RWPE2 (cell line): ENCODE measurements at regions not wholly inside any gene's neighbourhood (a gene's known extent, or its start where the extent isn't known, plus 50 kb on each side); places are given as distances from the start of the nearest gene placed in this dataset.
A peak's percentile ranks its signal among the peaks of the same experiment; 100 is the strongest.
"Not testable (repeated sequence)": the region's sequence is repeated elsewhere in the genome, so short reads cannot be mapped to it uniquely, and the experiment has no call there.

ENCODE experiments used
- ATAC-seq: fragments of 200-7000 bp; cut with Tn5 transposase; 3 replicates; pipeline ENCODE4 v1.9.1; 2021; ENCODE audit warnings: low read depth
- DNase-seq: peaks from one replicate; pipeline ENCODE4 v3.0.0-alpha.2; 2020; ENCODE audit warnings: low spot score
- H3K27ac ChIP-seq: fragments of 450-650 bp; 2 replicates; pipeline ENCODE4 v1.5.1; 2017; ENCODE audit warnings: mild to moderate bottlenecking; ENCODE audit not compliant: poor library complexity, severe bottlenecking
- H3K27me3 ChIP-seq: fragments of 250-450 bp; sonication (Bioruptor Pico); 2 replicates; pipeline ENCODE4 v1.5.1; 2021; ENCODE audit warnings: mild to moderate bottlenecking, moderate library complexity; ENCODE audit not compliant: insufficient read depth, poor library complexity, severe bottlenecking
- H3K36me3 ChIP-seq: fragments of 250-450 bp; sonication (Bioruptor Pico); 2 replicates; pipeline ENCODE4 v1.5.1; 2020; ENCODE audit warnings: low read depth, mild to moderate bottlenecking, moderate library complexity
- H3K4me1 ChIP-seq: fragments of 250-450 bp; sonication (Bioruptor Pico); 2 replicates; pipeline ENCODE4 v1.5.1; 2021; ENCODE audit warnings: mild to moderate bottlenecking, moderate library complexity; ENCODE audit not compliant: insufficient read depth, poor library complexity, severe bottlenecking
- H3K4me3 ChIP-seq: fragments of 250-450 bp; sonication (Bioruptor Pico); 2 replicates; pipeline ENCODE4 v1.5.1; 2021; ENCODE audit warnings: mild to moderate bottlenecking, moderate library complexity; ENCODE audit not compliant: severe bottlenecking
- H3K9me3 ChIP-seq: fragments of 250-450 bp; sonication (Bioruptor Pico); 2 replicates; pipeline ENCODE4 v1.5.1; 2021; ENCODE audit warnings: mild to moderate bottlenecking, moderate library complexity; ENCODE audit not compliant: severe bottlenecking
- TF ChIP-seq, protein P1 (sequence below): fragments of 450-650 bp; IDR thresholded peaks from one replicate; pipeline ENCODE4 v1.5.1; 2017; ENCODE audit warnings: mild to moderate bottlenecking, moderate library complexity; ENCODE audit not compliant: poor library complexity, severe bottlenecking

DNA sequence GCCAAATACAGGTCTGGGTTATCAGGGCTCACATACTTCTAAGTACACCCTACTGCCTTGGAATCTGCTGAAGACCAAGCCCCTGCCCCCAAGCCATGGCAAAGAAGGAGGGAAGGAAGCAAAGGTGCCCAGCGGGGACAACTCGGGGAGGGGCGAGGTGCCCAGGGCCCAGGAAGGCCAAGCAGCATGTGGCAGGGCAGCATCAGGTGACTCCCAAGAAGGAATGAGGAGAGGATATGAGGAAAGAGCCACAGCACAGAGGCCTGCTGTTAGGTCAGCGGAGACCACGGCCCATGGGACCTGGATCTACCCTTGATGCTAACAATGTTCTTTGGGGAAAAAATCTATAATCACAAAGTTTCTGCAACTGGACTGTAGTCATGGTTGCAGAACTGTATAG, 142.6 kb upstream of the CRHR1 start:
- Histone ChIP-seq H3K36me3 (peaks cover 19% of the 10 kb centered on the region), H3K27ac (no peak overlapping the region), H3K9me3 (no peaks in the 10 kb centered on the region), H3K4me1 (no peaks in the 10 kb centered on the region), H3K27me3 (no peaks in the 10 kb centered on the region), H3K4me3 (no peak overlapping the region)
- DNase-seq (no peak), ATAC-seq (no peak; the same call in 2 of the 3 replicates)
- TF ChIP-seq, protein P1, sequence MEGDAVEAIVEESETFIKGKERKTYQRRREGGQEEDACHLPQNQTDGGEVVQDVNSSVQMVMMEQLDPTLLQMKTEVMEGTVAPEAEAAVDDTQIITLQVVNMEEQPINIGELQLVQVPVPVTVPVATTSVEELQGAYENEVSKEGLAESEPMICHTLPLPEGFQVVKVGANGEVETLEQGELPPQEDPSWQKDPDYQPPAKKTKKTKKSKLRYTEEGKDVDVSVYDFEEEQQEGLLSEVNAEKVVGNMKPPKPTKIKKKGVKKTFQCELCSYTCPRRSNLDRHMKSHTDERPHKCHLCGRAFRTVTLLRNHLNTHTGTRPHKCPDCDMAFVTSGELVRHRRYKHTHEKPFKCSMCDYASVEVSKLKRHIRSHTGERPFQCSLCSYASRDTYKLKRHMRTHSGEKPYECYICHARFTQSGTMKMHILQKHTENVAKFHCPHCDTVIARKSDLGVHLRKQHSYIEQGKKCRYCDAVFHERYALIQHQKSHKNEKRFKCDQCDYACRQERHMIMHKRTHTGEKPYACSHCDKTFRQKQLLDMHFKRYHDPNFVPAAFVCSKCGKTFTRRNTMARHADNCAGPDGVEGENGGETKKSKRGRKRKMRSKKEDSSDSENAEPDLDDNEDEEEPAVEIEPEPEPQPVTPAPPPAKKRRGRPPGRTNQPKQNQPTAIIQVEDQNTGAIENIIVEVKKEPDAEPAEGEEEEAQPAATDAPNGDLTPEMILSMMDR = no peak

DNA sequence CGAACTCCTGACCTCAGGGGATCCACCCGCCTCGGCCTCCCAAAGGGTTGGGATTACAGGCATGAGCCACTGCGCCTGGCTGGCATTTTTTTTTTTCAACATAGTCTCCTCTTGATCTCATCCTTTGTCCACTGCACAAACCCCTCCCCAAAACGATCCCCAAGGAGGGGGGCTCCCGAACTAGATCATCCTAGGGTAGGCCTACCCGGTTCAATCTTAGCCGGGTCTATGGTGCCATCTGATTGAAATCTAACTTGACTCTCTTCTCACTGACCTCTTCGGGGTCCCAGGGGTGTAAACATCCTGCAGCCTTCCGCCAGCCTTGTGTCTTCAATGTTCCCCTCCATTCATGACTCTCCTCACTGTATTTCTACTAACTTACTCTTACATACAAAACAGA, 140.5 kb upstream of the CRHR1 start:
- H3K27me3 ChIP-seq = peaks cover 5% of the 10 kb centered on the region
- H3K9me3 ChIP-seq = no peaks in the 10 kb centered on the region
- no peak for ATAC-seq
- H3K36me3 ChIP-seq = peaks cover 10% of the 10 kb centered on the region
- TF ChIP-seq, protein P1 = no peak
- H3K4me1 ChIP-seq = no peaks in the 10 kb centered on the region
- H3K27ac ChIP-seq = no peak overlapping the region
- H3K4me3 ChIP-seq = no peak overlapping the region
- DNase-seq = no peak

DNA sequence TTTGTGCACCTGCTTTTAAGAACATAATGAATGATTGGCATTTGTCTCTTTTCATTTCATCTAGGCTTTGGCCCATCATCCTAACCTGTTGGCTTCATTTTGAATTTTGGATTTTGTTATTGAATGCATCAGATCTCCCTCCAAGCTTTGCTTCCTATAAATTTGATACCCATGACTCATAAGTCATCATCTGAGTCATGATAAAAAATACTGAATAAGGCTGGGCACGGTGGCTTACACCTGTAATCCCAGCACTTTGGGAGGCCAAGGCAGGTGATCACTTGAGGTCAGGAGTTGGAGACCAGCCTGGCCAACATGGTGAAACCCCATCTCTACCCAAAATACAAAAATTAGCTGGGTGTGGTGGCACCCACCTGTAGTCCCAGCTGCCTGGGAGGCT, 139.5 kb upstream of the CRHR1 start:
- H3K36me3 ChIP-seq, H3K27ac ChIP-seq, H3K27me3 ChIP-seq, H3K4me1 ChIP-seq, ATAC-seq, H3K4me3 ChIP-seq, H3K9me3 ChIP-seq, DNase-seq: not testable (repeated sequence)

DNA sequence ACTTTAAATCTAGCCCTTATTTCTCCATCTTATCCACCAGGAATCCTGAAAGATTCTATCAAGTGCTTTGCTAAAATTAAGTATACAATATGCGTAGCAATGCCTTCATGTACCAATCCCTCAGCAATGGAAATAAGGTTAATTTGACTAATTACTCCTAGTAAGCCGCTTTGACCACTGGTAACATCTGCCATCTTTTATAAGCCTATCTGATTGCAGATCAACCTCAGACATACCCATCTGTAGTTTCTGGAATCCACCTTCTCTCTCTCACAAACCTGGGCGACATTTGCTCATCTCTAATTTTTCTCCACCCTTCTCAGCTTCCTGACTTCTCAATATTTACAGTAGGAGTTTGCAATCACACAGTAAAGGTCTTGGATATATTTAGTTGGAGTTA, 138.8 kb upstream of the CRHR1 start:
- ATAC-seq = no peak

DNA sequence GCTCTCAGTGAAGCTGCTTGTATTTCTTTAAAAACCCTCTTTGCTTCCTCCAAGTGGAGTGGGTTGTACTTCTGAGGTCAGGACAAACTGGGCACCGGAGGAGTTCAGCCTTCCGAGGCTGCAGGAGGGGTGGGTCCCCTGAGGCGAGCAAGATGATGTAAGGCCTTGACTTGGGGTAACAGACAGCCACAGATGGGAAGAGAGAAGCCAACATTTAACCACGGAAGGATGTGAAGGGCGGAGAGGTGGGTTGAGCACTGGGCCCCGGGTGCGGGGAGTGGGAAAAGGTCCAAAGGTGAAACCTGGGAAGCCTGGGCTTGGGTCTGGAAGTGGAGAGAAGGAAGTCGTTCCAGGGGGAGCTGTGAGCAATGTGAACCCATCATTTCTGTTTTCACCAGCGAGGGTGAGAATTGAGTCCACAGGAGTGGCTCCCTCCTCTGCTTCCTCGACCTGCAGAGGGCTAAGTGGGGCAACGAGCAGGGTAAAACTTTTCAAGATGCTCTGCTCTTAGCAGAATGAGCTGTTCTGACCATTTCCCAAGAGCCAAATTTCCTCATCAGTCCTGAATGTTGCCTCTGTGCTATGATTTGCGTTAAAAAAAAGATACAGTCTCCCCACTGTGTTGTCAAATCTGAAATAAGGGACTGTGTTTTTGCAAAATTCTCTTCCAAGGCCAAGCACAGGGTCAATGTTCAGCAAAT, 137.7 kb upstream of the CRHR1 start:
- Histone ChIP-seq H3K9me3 (no peaks in the 10 kb centered on the region), H3K27me3 (peaks cover 5% of the 10 kb centered on the region), H3K27ac (no peak overlapping the region), H3K36me3 (no peaks in the 10 kb centered on the region), H3K4me1 (no peaks in the 10 kb centered on the region), H3K4me3 (no peak overlapping the region)
- no peak for ATAC-seq
- TF ChIP-seq, protein P1 = no peak
- peak; percentile 25 for DNase-seq

More for the DNA sequence above, 138.8 kb upstream of the CRHR1 start:
- Histone ChIP-seq H3K27ac (no peak overlapping the region), H3K36me3 (no peaks in the 10 kb centered on the region), H3K9me3 (no peaks in the 10 kb centered on the region), H3K27me3 (peaks cover 5% of the 10 kb centered on the region), H3K4me3 (no peak overlapping the region), H3K4me1 (no peaks in the 10 kb centered on the region)
- no peak for DNase-seq
- TF ChIP-seq, protein P1 = no peak
